Effector memory CD4-positive, alpha-beta T cell (primary cell): ENCODE measurements at regions not wholly inside any gene's neighbourhood (a gene's known extent, or its start where the extent isn't known, plus 50 kb on each side); places are given as distances from the start of the nearest gene placed in this dataset.

ENCODE experiments used
- DNase-seq, 3 donors: peaks; one replicate each; pipeline ENCODE4 v3.0.0-alpha.2; 2020
- H3K27ac ChIP-seq: 2 replicates; pipeline ENCODE4 v1.7.0; 2013; ENCODE audit warnings: mild to moderate bottlenecking, low read length, moderate library complexity; ENCODE audit not compliant: insufficient read depth, poor library complexity, severe bottlenecking
- H3K27me3 ChIP-seq: replicated peaks from 2 replicates; pipeline ENCODE4 v1.7.0; 2013; ENCODE audit warnings: mild to moderate bottlenecking, low read length; ENCODE audit not compliant: insufficient read depth, control insufficient read depth, poor library complexity, severe bottlenecking
- H3K36me3 ChIP-seq: 2 replicates; pipeline ENCODE4 v1.7.0; 2013; ENCODE audit warnings: mild to moderate bottlenecking, low read length, moderate library complexity; ENCODE audit not compliant: control insufficient read depth, insufficient read depth
- H3K4me1 ChIP-seq: 2 replicates; pipeline ENCODE4 v1.7.0; 2013; ENCODE audit warnings: low read length, mild to moderate bottlenecking; ENCODE audit not compliant: control insufficient read depth, insufficient read depth, poor library complexity, severe bottlenecking
- H3K4me3 ChIP-seq: 2 replicates; pipeline ENCODE4 v1.7.0; 2013; ENCODE audit warnings: low read length, low read depth, mild to moderate bottlenecking; ENCODE audit not compliant: insufficient read depth, poor library complexity, severe bottlenecking
- H3K9me3 ChIP-seq: 2 replicates; pipeline ENCODE4 v1.7.0; 2013; ENCODE audit warnings: mild to moderate bottlenecking, low read length, moderate library complexity; ENCODE audit not compliant: control insufficient read depth

DNA sequence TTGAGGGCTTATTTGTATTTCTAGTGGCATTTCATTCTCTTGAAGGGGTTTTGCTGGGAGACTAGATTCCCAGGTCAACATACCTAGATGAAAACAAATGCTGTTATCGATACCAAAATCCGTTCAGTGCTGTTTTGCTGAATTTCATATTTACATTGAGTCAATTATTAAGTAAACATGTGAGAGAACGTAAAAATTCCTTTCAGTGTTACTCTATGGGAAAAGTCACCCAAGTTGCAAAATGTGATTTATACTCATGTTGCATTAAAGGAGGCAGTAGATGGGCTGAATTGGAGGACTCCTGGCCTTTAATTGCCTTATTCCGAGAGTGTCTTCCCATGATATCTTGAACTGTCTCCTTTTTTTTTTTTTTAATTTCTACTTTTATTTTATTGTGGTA lies 1011.3 kb upstream of the NR2F2 start:
- Histone ChIP-seq H3K9me3 (no peaks in the 10 kb centered on the region), H3K4me3 (no peak overlapping the region), H3K27me3 (no peaks in the 10 kb centered on the region), H3K4me1 (no peaks in the 10 kb centered on the region), H3K36me3 (no peaks in the 10 kb centered on the region), H3K27ac (no peak overlapping the region)
- DNase-seq = no peak

DNA sequence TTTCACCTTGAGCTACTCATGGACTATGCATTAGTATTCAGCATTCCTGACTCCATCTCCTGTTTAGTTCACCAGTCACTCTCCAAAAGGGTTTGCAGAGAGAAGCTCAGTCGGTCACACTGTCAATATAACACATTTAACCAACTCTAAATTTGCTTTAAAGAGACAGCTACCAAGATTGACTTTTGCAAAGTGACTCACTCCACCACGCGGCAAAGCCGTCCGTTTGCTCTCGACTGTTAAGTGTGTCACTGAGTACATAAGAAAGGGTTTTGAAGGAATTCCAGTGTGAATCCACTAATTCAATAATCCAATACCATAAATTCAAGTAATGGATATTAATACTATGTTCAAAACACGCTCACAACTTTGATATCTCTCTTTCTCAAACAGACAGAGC lies 1006.7 kb upstream of the NR2F2 start:
- H3K4me3 ChIP-seq = no peak overlapping the region
- no peaks in the 10 kb centered on the region for H3K9me3 ChIP-seq
- no peaks in the 10 kb centered on the region for H3K36me3 ChIP-seq
- peaks cover 5% of the 10 kb centered on the region for H3K27me3 ChIP-seq
- no peak for DNase-seq
- H3K27ac ChIP-seq = no peak overlapping the region
- H3K4me1 ChIP-seq = no peaks in the 10 kb centered on the region

DNA sequence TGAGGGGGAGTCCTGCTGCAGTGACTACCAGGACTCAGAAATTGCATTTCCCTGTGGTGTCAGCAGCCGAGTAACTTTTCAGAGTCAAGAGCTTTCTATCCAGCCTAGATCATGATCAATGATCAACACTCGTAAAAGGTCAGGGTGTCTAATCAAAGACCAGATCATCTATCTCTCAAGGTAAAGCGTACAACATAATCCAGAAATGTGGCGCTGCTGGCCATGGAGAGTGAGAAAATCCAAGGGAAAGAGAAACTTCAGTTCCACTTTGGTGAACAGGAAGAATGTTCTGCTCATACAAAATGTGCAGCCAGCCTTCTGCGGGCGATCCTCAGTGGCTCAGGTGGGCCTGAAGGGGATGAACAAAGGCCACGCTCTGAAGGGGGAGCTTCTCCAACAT lies 1005.8 kb upstream of the NR2F2 start:
- H3K4me3 ChIP-seq = no peak overlapping the region
- H3K9me3 ChIP-seq = no peaks in the 10 kb centered on the region
- no peaks in the 10 kb centered on the region for H3K4me1 ChIP-seq
- H3K27ac ChIP-seq = no peak overlapping the region
- peaks cover 5% of the 10 kb centered on the region for H3K27me3 ChIP-seq
- no peak for DNase-seq
- no peaks in the 10 kb centered on the region for H3K36me3 ChIP-seq

- H3K4me3 ChIP-seq = no peak overlapping the region
- no peaks in the 10 kb centered on the region for H3K9me3 ChIP-seq
- DNase-seq = no peak
- no peaks in the 10 kb centered on the region for H3K4me1 ChIP-seq
- H3K27me3 ChIP-seq = peaks cover 5% of the 10 kb centered on the region
- H3K36me3 ChIP-seq = no peaks in the 10 kb centered on the region
- no peak overlapping the region for H3K27ac ChIP-seq
Measured at GRCh38 chr15:95325763-95326404, 1004.6 kb upstream of the NR2F2 start.

- DNase-seq = no peak
- Histone ChIP-seq H3K9me3 (no peaks in the 10 kb centered on the region), H3K36me3 (no peaks in the 10 kb centered on the region), H3K4me1 (no peaks in the 10 kb centered on the region), H3K27me3 (peaks cover 5% of the 10 kb centered on the region), H3K27ac (no peak overlapping the region), H3K4me3 (no peak overlapping the region)
Measured at GRCh38 chr15:95326431-95327182, 1003.9 kb upstream of the NR2F2 start.

DNA sequence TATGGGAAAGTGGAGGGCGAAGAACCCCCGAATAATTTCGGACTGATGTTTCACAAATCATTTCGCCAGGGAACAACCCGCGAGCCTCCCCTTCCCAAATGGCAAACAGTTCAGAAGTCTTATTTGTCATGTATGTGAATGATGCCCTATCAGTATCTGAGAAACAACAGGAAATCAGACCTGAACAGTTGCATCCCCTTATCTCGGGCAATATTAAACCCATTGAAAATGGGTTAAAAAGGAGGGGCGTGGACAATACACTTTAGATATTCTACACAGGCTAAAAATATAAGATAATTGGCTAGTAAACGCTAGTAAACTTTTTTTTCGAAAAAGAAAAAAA lies 1003.3 kb upstream of the NR2F2 start:
- Histone ChIP-seq H3K27me3 (peaks cover 5% of the 10 kb centered on the region), H3K36me3 (no peaks in the 10 kb centered on the region), H3K4me1 (no peaks in the 10 kb centered on the region), H3K4me3 (no peak overlapping the region), H3K9me3 (no peaks in the 10 kb centered on the region), H3K27ac (no peak overlapping the region)
- DNase-seq = no peak

DNA sequence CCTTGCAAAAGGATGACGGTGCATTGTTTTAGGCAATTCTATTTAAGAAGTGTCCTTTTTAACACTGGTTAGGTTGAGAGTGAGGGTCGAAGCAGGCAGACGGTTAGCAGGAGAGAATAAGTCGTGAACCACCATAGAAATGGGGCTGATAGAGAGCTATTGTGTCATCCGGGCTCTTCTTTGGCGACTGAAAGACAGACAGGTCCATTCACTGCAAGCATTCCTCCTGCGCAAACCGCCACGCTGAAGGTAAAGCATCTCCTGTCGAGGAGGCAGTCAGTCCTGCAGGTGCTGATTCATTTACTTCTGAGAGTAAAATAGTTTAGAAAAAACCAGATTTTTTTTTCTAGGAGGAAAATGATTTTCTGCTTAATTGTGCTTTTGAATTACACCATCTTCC lies 1002.8 kb upstream of the NR2F2 start:
- Histone ChIP-seq H3K4me1 (no peaks in the 10 kb centered on the region), H3K9me3 (no peaks in the 10 kb centered on the region), H3K4me3 (no peak overlapping the region), H3K27ac (no peak overlapping the region), H3K36me3 (no peaks in the 10 kb centered on the region), H3K27me3 (peaks cover 5% of the 10 kb centered on the region)
- no peak for DNase-seq

GRCh38 chr15:95328559-95328958 lies 1001.9 kb upstream of the NR2F2 start:
- H3K9me3 ChIP-seq = no peaks in the 10 kb centered on the region
- H3K36me3 ChIP-seq = no peaks in the 10 kb centered on the region
- no peak overlapping the region for H3K27ac ChIP-seq
- no peak overlapping the region for H3K4me3 ChIP-seq
- H3K4me1 ChIP-seq = no peaks in the 10 kb centered on the region
- H3K27me3 ChIP-seq = peaks cover 5% of the 10 kb centered on the region
- no peak for DNase-seq

DNA sequence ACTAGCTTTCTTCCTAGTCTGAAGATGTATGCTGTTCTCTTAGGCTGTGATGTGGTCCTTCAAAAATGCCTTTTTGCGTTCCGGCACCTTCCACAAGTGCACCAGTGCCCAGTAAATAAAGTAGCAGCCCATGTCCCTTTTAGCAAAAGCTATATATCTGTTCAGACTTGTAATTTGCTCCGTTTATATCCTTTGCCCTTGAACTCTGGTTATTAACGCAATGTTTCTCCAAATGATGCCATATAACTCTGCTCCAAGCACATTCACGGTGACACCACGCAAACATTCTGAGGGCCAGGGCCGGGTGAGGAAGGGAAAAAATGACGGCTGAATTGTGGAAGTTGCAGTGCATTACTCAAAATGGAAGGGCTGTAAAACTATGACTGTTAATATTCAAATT lies 1001.1 kb upstream of the NR2F2 start:
- no peak overlapping the region for H3K27ac ChIP-seq
- no peaks in the 10 kb centered on the region for H3K36me3 ChIP-seq
- no peak for DNase-seq
- no peaks in the 10 kb centered on the region for H3K9me3 ChIP-seq
- no peaks in the 10 kb centered on the region for H3K4me1 ChIP-seq
- H3K4me3 ChIP-seq = no peak overlapping the region
- H3K27me3 ChIP-seq = peaks cover 5% of the 10 kb centered on the region

- Histone ChIP-seq H3K27me3 (no peaks in the 10 kb centered on the region), H3K4me3 (no peak overlapping the region), H3K4me1 (no peaks in the 10 kb centered on the region), H3K27ac (no peak overlapping the region), H3K9me3 (no peaks in the 10 kb centered on the region), H3K36me3 (no peaks in the 10 kb centered on the region)
- no peak for DNase-seq
Measured at GRCh38 chr15:95341686-95342085, 988.8 kb upstream of the NR2F2 start.
